K562 (cell line): ENCODE measurements at regions not wholly inside any gene's neighbourhood (a gene's known extent, or its start where the extent isn't known, plus 50 kb on each side); places are given as distances from the start of the nearest gene placed in this dataset.

ENCODE experiments used
- CCNT2 ChIP-seq: IDR thresholded peaks from 2 replicates; pipeline ENCODE4 v1.6.1; 2011; ENCODE audit warnings: borderline replicate concordance, low read depth, mild to moderate bottlenecking, moderate library complexity, mixed read lengths, low read length; ENCODE audit not compliant: insufficient read length; ENCODE audit errors: extremely low read depth
- ZBTB40 ChIP-seq, 2 experiments: fragments of 450-650 bp in 1 of 2; sonication (generic) in 1 of 2; formaldehyde crosslinking in 1 of 2; IDR thresholded peaks; 2 replicates each; pipeline versions ENCODE4 v1.7.1 to v1.9.0; 2016 to 2022; ENCODE audit warnings: inconsistent platforms in 1 of 2, mild to moderate bottlenecking in 1 of 2, missing genetic modification reagents in 1 of 2

- no peak for TF ChIP-seq ZBTB40 (IDR thresholded peaks at IDR 0.05)
- no peak for TF ChIP-seq ZBTB40 (CRISPR knock-in tag; IDR thresholded peaks at IDR 0.05)
- no peak for TF ChIP-seq CCNT2
- TF ChIP-seq, all 486 proteins: peak for 0
Observed at GRCh38 chr22:47367993-47368945, 605.8 kb downstream of the TBC1D22A start (continued).
